AG04450 (cell line): ENCODE measurements at regions not wholly inside any gene's neighbourhood (a gene's known extent, or its start where the extent isn't known, plus 50 kb on each side); places are given as distances from the start of the nearest gene placed in this dataset.

Source experiments
- CTCF ChIA-PET: fragments of 300-600, 350-600 bp; formaldehyde crosslinking; extraction: SDS; loops from one replicate; lab custom pipeline; 2022; ENCODE audit warnings: antibody characterized with exemption, inconsistent platforms; lab: Charles Lee
- POLR2A ChIA-PET: fragments of 350-600 bp; formaldehyde crosslinking; extraction: SDS; loops from one replicate; lab custom pipeline; 2021; ENCODE audit warnings: antibody characterized with exemption, inconsistent platforms; lab: Yijun Ruan, JAX
- DNase-seq: peaks from one replicate; pipeline ENCODE4 v3.0.0-alpha.2; 2011; ENCODE audit warnings: low read depth, low spot score
- H3K27ac ChIP-seq: one replicate; pipeline ENCODE4 v1.5.1; 2012; ENCODE audit warnings: low read depth, low read length, control low read depth
- H3K27me3 ChIP-seq: one replicate; pipeline ENCODE4 v1.6.0; 2012; ENCODE audit warnings: low read length; ENCODE audit not compliant: control insufficient read depth, insufficient read depth
- H3K4me3 ChIP-seq: 2 replicates; pipeline ENCODE4 v1.5.1; 2011; ENCODE audit warnings: mild to moderate bottlenecking, low read depth, low read length, control low read depth
- H3K9me3 ChIP-seq: 2 replicates; pipeline ENCODE4 v1.5.1; 2012; ENCODE audit warnings: low read length; ENCODE audit not compliant: control insufficient read depth, insufficient read depth
- TF ChIP-seq, protein P1 (sequence below): IDR thresholded peaks from 2 replicates; pipeline ENCODE4 v1.5.1; 2011; ENCODE audit warnings: low read depth, low read length, control low read depth, inconsistent platforms

DNA sequence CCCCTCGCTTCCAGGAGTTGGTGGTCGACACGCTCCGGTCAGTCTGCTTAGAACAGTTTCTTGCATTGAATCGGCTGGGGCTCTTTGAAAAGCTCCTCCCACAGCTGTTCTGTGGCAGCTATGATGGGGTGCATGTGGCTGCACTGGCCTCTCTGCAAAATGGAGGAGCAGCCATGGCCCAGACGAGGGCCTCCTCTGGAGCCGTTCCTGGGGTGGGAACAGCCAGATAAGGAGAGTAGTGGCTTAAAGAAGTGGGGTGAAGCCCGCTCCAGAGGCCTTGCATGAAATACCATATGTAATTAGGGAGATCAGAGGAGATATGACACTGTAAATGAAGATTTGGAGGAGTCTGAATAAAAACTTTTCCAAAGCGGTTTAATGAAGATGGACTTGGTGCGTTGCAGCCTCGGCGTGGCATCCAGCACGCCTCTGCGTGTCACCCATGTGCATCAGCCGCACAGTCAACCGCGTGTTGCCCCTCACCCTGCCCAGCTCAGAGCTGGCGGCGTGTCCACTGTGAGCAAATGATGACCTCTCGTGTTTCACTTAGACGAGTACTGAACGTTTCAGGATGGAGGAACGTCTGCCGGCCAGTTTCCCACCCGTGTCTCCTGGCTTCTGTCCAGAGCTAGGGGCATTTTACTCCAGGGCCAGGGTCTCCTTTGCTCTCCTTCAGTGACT, 199.2 kb downstream of the TEX29 start:
- ChIA-PET POLR2A (no interaction called here), CTCF (no interaction called here)
- no peak overlapping the region for H3K27ac ChIP-seq
- TF ChIP-seq, protein P1, sequence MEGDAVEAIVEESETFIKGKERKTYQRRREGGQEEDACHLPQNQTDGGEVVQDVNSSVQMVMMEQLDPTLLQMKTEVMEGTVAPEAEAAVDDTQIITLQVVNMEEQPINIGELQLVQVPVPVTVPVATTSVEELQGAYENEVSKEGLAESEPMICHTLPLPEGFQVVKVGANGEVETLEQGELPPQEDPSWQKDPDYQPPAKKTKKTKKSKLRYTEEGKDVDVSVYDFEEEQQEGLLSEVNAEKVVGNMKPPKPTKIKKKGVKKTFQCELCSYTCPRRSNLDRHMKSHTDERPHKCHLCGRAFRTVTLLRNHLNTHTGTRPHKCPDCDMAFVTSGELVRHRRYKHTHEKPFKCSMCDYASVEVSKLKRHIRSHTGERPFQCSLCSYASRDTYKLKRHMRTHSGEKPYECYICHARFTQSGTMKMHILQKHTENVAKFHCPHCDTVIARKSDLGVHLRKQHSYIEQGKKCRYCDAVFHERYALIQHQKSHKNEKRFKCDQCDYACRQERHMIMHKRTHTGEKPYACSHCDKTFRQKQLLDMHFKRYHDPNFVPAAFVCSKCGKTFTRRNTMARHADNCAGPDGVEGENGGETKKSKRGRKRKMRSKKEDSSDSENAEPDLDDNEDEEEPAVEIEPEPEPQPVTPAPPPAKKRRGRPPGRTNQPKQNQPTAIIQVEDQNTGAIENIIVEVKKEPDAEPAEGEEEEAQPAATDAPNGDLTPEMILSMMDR = no peak
- H3K9me3 ChIP-seq = peaks cover 77% of the 10 kb centered on the region
- no peak for DNase-seq
- H3K4me3 ChIP-seq = no peak overlapping the region
- H3K27me3 ChIP-seq = no peaks in the 10 kb centered on the region

- TF ChIP-seq, protein P1 = no peak
- DNase-seq = no peak
- Histone ChIP-seq H3K27ac (no peak overlapping the region), H3K9me3 (peaks cover 64% of the 10 kb centered on the region), H3K4me3 (no peak overlapping the region), H3K27me3 (no peaks in the 10 kb centered on the region)
- ChIA-PET POLR2A (no interaction called here), CTCF (no interaction called here)
These were observed 200.6 kb downstream of the TEX29 start for GRCh38 chr13:111521030-111521429.

GRCh38 chr13:111521691-111522229, 201.3 kb downstream of the TEX29 start:
- H3K27ac ChIP-seq = no peak overlapping the region
- H3K4me3 ChIP-seq = no peak overlapping the region
- POLR2A ChIA-PET = no interaction called here
- no peaks in the 10 kb centered on the region for H3K27me3 ChIP-seq
- DNase-seq = no peak
- TF ChIP-seq, protein P1 = no peak
- H3K9me3 ChIP-seq = peaks cover 67% of the 10 kb centered on the region
- CTCF ChIA-PET = no interaction called here

DNA sequence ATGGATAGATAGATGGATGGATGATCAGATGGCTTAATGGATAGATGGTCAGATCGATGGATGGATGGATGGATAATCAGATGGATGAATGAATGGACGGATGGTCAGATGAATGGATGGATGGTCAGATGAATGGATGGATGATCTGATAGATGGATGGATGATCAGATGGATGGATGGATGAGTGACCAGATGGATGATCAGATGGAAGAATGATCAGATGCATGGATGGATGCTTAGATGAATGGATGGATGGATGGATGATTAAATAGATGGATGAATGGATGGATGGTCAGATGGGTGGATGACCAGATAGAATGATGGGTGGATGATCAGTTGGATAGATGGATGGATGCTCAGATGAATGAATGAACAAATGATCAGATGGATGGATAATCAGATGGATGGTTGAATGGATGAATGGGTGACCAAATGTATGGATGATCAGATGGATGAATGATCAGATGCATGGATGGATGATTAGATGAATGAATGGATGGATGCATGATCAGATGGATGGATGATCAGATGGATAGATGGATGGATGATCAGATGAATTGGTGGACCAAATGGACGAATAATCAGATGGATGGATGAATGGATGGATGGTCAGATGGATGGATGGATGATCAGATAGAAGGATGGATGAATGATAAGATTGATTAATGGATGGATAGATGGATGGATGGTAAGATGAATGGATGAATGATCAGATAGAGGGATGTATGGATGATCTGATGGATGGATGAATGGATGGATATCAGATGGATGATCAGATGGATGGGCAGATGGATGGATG, 205.1 kb downstream of the TEX29 start:
- Histone ChIP-seq H3K4me3 (no peak overlapping the region), H3K9me3 (peaks cover 62% of the 10 kb centered on the region), H3K27me3 (no peaks in the 10 kb centered on the region), H3K27ac (no peak overlapping the region)
- TF ChIP-seq, protein P1 = no peak
- no peak for DNase-seq
- POLR2A ChIA-PET = no interaction called here
- CTCF ChIA-PET = no interaction called here

- Histone ChIP-seq H3K27ac (no peak overlapping the region), H3K9me3 (peaks cover 54% of the 10 kb centered on the region), H3K27me3 (no peaks in the 10 kb centered on the region), H3K4me3 (no peak overlapping the region)
- ChIA-PET CTCF (no interaction called here), POLR2A (no interaction called here)
- DNase-seq = no peak
- TF ChIP-seq, protein P1 = no peak
These were observed 206.5 kb downstream of the TEX29 start for GRCh38 chr13:111526922-111527321.
